DMS 273 (cell line): ENCODE measurements at regions not wholly inside any gene's neighbourhood (a gene's known extent, or its start where the extent isn't known, plus 50 kb on each side); places are given as distances from the start of the nearest gene placed in this dataset.

Source experiments
- DNase-seq: peaks from one replicate; lab custom pipeline; 2025; ENCODE audit not compliant: unreplicated experiment; lab: John Stamatoyannopoulos, UW

- DNase-seq = no peak
Measured at GRCh38 chr15:98442901-98443300, 205.4 kb upstream of the IGF1R start.

- DNase-seq = no peak
Measured at GRCh38 chr15:98443526-98443925, 204.8 kb upstream of the IGF1R start.

GRCh38 chr15:98444138-98444537, 204.2 kb upstream of the IGF1R start:
- no peak for DNase-seq

GRCh38 chr15:98445315-98445714, 203.0 kb upstream of the IGF1R start:
- DNase-seq = no peak

- DNase-seq = no peak
Measured at GRCh38 chr15:98446083-98446482, 202.3 kb upstream of the IGF1R start.

GRCh38 chr15:98447069-98447468, 201.3 kb upstream of the IGF1R start:
- no peak for DNase-seq

GRCh38 chr15:98451236-98451635, 197.1 kb upstream of the IGF1R start:
- no peak for DNase-seq

- no peak for DNase-seq
Measured at GRCh38 chr15:98452238-98452637, 196.1 kb upstream of the IGF1R start.

- DNase-seq = no peak
Measured at GRCh38 chr15:98455904-98456303, 192.4 kb upstream of the IGF1R start.

GRCh38 chr15:98476559-98476958, 171.8 kb upstream of the IGF1R start:
- no peak for DNase-seq

GRCh38 chr15:98480844-98481243, 167.5 kb upstream of the IGF1R start:
- no peak for DNase-seq

GRCh38 chr15:98483575-98484130, 164.7 kb upstream of the IGF1R start:
- no peak for DNase-seq

GRCh38 chr15:98484914-98485313, 163.4 kb upstream of the IGF1R start:
- DNase-seq = no peak

- no peak for DNase-seq
Measured at GRCh38 chr15:98485451-98485850, 162.9 kb upstream of the IGF1R start.

GRCh38 chr15:98493966-98494511, 154.3 kb upstream of the IGF1R start:
- no peak for DNase-seq

GRCh38 chr15:98501192-98501591, 147.1 kb upstream of the IGF1R start:
- DNase-seq = no peak

GRCh38 chr15:98501632-98502031, 146.7 kb upstream of the IGF1R start:
- no peak for DNase-seq

- DNase-seq = no peak
Measured at GRCh38 chr15:98503970-98504369, 144.4 kb upstream of the IGF1R start.

GRCh38 chr15:98504998-98505397, 143.3 kb upstream of the IGF1R start:
- DNase-seq = no peak

GRCh38 chr15:98505611-98506031, 142.7 kb upstream of the IGF1R start:
- DNase-seq = no peak

- DNase-seq = no peak
Measured at GRCh38 chr15:98506172-98506571, 142.2 kb upstream of the IGF1R start.

- DNase-seq = no peak
Measured at GRCh38 chr15:98506711-98507110, 141.6 kb upstream of the IGF1R start.

- no peak for DNase-seq
Measured at GRCh38 chr15:98513428-98513986, 134.8 kb upstream of the IGF1R start.
